Endothelial cell of umbilical vein (primary cell): ENCODE measurements at regions not wholly inside any gene's neighbourhood (a gene's known extent, or its start where the extent isn't known, plus 50 kb on each side); places are given as distances from the start of the nearest gene placed in this dataset.

Experiments
- BruUV-seq: library from RNA; stranded (reverse); fragments of 400-500 nt; replicated peaks from 2 replicates; lab custom pipeline; 2021; lab: Mats Ljungman, UMichigan
- CTCF ChIA-PET: fragments of 300-600, 350-600 bp; sonication (Branson Sonifier 250); formaldehyde crosslinking; loops from one replicate; lab custom pipeline; 2021; ENCODE audit warnings: antibody characterized with exemption, inconsistent platforms; lab: Charles Lee
- POLR2A ChIA-PET: fragments of 300-600, 350-600 bp; sonication (Branson Sonifier 250); formaldehyde crosslinking; loops from one replicate; lab custom pipeline; 2021; ENCODE audit warnings: antibody characterized with exemption, inconsistent platforms; lab: Charles Lee
- DNase-seq: peaks from one replicate; pipeline ENCODE4 v3.0.0-alpha.2; 2011; ENCODE audit warnings: low read depth, low spot score
- FAIRE-seq: peaks from 2 replicates; lab custom pipeline; 2011; peaks lifted over from hg19 to GRCh38; lab: Jason Lieb, UNC
- H2AFZ ChIP-seq: 2 replicates; pipeline ENCODE4 v1.6.0; 2012; ENCODE audit warnings: low read depth, low read length, control low read depth, inconsistent platforms
- H3K27ac ChIP-seq: 2 replicates; pipeline ENCODE4 v1.5.1; 2011; ENCODE audit warnings: low read depth, mild to moderate bottlenecking, control low read depth, low read length, moderate library complexity; ENCODE audit not compliant: insufficient read depth
- H3K27me3 ChIP-seq, 2 experiments: 2 replicates each; pipeline versions ENCODE4 v1.6.0 to v1.6.1; 2011; ENCODE audit warnings: low read length in 2 of 2, mixed read lengths in 1 of 2; ENCODE audit not compliant: control insufficient read depth in 2 of 2, insufficient read depth in 2 of 2
- H3K36me3 ChIP-seq, 2 experiments: 2 replicates in 1 of 2; 3 replicates in 1 of 2; pipeline ENCODE4 v1.5.1; 2011; ENCODE audit warnings: low read length in 2 of 2, mild to moderate bottlenecking in 1 of 2, moderate library complexity in 1 of 2; ENCODE audit not compliant: control insufficient read depth in 2 of 2, insufficient read depth in 2 of 2; ENCODE audit errors: extremely low read depth in 1 of 2
- H3K4me1 ChIP-seq: 3 replicates; pipeline ENCODE4 v1.5.1; 2011; ENCODE audit warnings: mild to moderate bottlenecking, low read length; ENCODE audit not compliant: control insufficient read depth, insufficient read depth; ENCODE audit errors: extremely low read depth
- H3K4me2 ChIP-seq: 2 replicates; pipeline ENCODE4 v1.6.1; 2011; ENCODE audit warnings: low read length, control low read depth, mixed read lengths; ENCODE audit not compliant: insufficient read depth
- H3K4me3 ChIP-seq, 3 experiments: fragments of 200-600 bp in 1 of 3; sonication (generic), shearing (Covaris generic) in 1 of 3; replicated peaks in 1 of 3; 2 replicates each; pipeline ENCODE4 v1.5.1; 2011 to 2016; ENCODE audit warnings: control low read depth in 3 of 3, low read length in 3 of 3, mild to moderate bottlenecking in 2 of 3, inconsistent platforms in 1 of 3, low read depth in 1 of 3, moderate library complexity in 1 of 3; ENCODE audit not compliant: insufficient read depth in 1 of 3
- H3K79me2 ChIP-seq: 2 replicates; pipeline ENCODE4 v1.6.0; 2012; ENCODE audit warnings: low read length, inconsistent platforms; ENCODE audit not compliant: control insufficient read depth, insufficient read depth
- H3K9ac ChIP-seq: replicated peaks from 2 replicates; pipeline ENCODE3; 2011; ENCODE audit warnings: low read length, control low read depth; ENCODE audit not compliant: insufficient read depth; ENCODE audit errors: extremely low read depth
- H3K9me1 ChIP-seq: replicated peaks from 3 replicates; pipeline ENCODE4 v1.6.0; 2011; ENCODE audit warnings: mild to moderate bottlenecking, low read length; ENCODE audit not compliant: control insufficient read depth, insufficient read depth; ENCODE audit errors: extremely low read depth
- H3K9me3 ChIP-seq: replicated peaks from 2 replicates; pipeline ENCODE4 v1.5.1; 2012; ENCODE audit warnings: low read length, inconsistent platforms; ENCODE audit not compliant: control insufficient read depth, insufficient read depth
- H4K20me1 ChIP-seq: replicated peaks from 2 replicates; pipeline ENCODE3; 2011; ENCODE audit warnings: mild to moderate bottlenecking, low read length; ENCODE audit not compliant: control insufficient read depth, insufficient read depth; ENCODE audit errors: extremely low read depth
- CTCF ChIP-seq, 2 donors: IDR thresholded peaks; 1 replicate in 1 of 2; 2 replicates in 1 of 2; pipeline ENCODE4 v1.5.1; 2011; ENCODE audit warnings: low read length in 2 of 2, mild to moderate bottlenecking in 2 of 2, moderate library complexity in 2 of 2, control low read depth in 1 of 2, inconsistent platforms in 1 of 2, low read depth in 1 of 2; ENCODE audit not compliant: insufficient read depth in 1 of 2; ENCODE audit errors: extremely low read depth in 1 of 2
- EZH2 ChIP-seq: IDR thresholded peaks from 2 replicates; pipeline ENCODE4 v1.6.1; 2012; ENCODE audit warnings: borderline replicate concordance, low read depth, mild to moderate bottlenecking, moderate library complexity, low read length, inconsistent platforms; ENCODE audit not compliant: severe bottlenecking
- FOS ChIP-seq: IDR thresholded peaks from 2 replicates; pipeline ENCODE4 v1.6.1; 2011; ENCODE audit warnings: mild to moderate bottlenecking, low read length, moderate library complexity, borderline replicate concordance; ENCODE audit not compliant: insufficient read depth
- GATA2 ChIP-seq: IDR thresholded peaks from 2 replicates; pipeline ENCODE4 v1.7.0; 2011; ENCODE audit warnings: low read depth, mild to moderate bottlenecking, moderate library complexity, mixed read lengths, low read length; ENCODE audit not compliant: insufficient read length, insufficient read depth
- JUN ChIP-seq: IDR thresholded peaks from 2 replicates; pipeline ENCODE4 v1.6.1; 2011; ENCODE audit warnings: borderline replicate concordance, low read depth; ENCODE audit not compliant: insufficient read length, insufficient read depth
- MAX ChIP-seq: IDR thresholded peaks from 2 replicates; pipeline ENCODE4 v1.6.1; 2011; ENCODE audit not compliant: insufficient read depth, insufficient read length
- MYC ChIP-seq: IDR thresholded peaks from one replicate; pipeline ENCODE4 v1.6.1; 2011; ENCODE audit warnings: mild to moderate bottlenecking, low read depth, low read length
- POLR2A ChIP-seq: IDR thresholded peaks from 2 replicates; pipeline ENCODE4 v1.6.1; 2012; ENCODE audit warnings: low read depth, mild to moderate bottlenecking, control low read depth, low read length
- POLR2AphosphoS5 ChIP-seq: IDR thresholded peaks from 2 replicates; pipeline ENCODE4 v1.6.1; 2012; ENCODE audit warnings: low read depth, mild to moderate bottlenecking, control low read depth, low read length, moderate library complexity; ENCODE audit not compliant: insufficient read depth
- dilution Hi-C: fragments of 300-500 bp; cut with MboI; formaldehyde crosslinking; loops from one replicate; pipeline ENCODE4 v1.15.0; 2019; ENCODE audit warnings: low sequenced_read_pairs; ENCODE audit not compliant: extremely low pct_ligation_motif_present
- intact Hi-C: fragments of 100-400 bp; cut with micrococcal nuclease; formaldehyde crosslinking; loops from one replicate; pipeline ENCODE4 v1.10.0; 2022

- Histone ChIP-seq H3K27ac (no peak overlapping the region), H3K9ac (no peak overlapping the region), H2AFZ (no peak overlapping the region), H3K4me3 (no peak overlapping the region), H3K27me3 (no peaks in the 10 kb centered on the region), H3K79me2 (no peaks in the 10 kb centered on the region), H3K9me1 (no peaks in the 10 kb centered on the region), H4K20me1 (no peaks in the 10 kb centered on the region), H3K4me2 (no peak overlapping the region), H3K4me1 (no peaks in the 10 kb centered on the region), H3K36me3 (no peaks in the 10 kb centered on the region), H3K9me3 (no peaks in the 10 kb centered on the region)
- intact Hi-C loops, result no loop called here
- CTCF ChIA-PET, result interaction anchor here (1.3 kb wide), 1 partner anchor 13 kb away, joined by 3 read pairs; no protein-coding TSS in a partner anchor
- FAIRE-seq, result no peak
- TF ChIP-seq EZH2, result no peak
- no peak for TF ChIP-seq MAX
- TF ChIP-seq POLR2AphosphoS5, result no peak
- no peak for TF ChIP-seq MYC
- TF ChIP-seq CTCF (IDR thresholded peaks at IDR 0.05; ENCODE audit: extremely low read depth in 1 of 2, insufficient read depth in 1 of 2, low read depth in 1 of 2, low read length in 2 of 2), result no peak
- no peak for TF ChIP-seq FOS
- TF ChIP-seq JUN, result no peak
- no peak for TF ChIP-seq GATA2
- no peak for TF ChIP-seq POLR2A
- DNase-seq, result no peak
- no TSS peak for BruUV-seq
- dilution Hi-C loops, result no loop called here
- POLR2A ChIA-PET, result no interaction called here
Measured at GRCh38 chr5:133902511-133903118, 65.8 kb downstream of the C5orf15 start.
